HG02938 (cell line): ENCODE measurements at regions not wholly inside any gene's neighbourhood (a gene's known extent, or its start where the extent isn't known, plus 50 kb on each side); places are given as distances from the start of the nearest gene placed in this dataset.
"Not testable (repeated sequence)": the region's sequence is repeated elsewhere in the genome, so short reads cannot be mapped to it uniquely, and the experiment has no call there.

ENCODE experiments used
- ATAC-seq: cut with Tn5 transposase; IDR thresholded peaks from one replicate; pipeline ENCODE4 v1.9.1; 2021; ENCODE audit warnings: mild to moderate bottlenecking, moderate library complexity; ENCODE audit not compliant: unreplicated experiment

- no peak for ATAC-seq
Observed at GRCh38 chr3:182315313-182315712, 478.0 kb upstream of the ATP11B start.

GRCh38 chr3:182323126-182323700 lies 470.1 kb upstream of the ATP11B start:
- no peak for ATAC-seq

GRCh38 chr3:182323898-182324297 lies 469.4 kb upstream of the ATP11B start:
- ATAC-seq: no peak

GRCh38 chr3:182325213-182325950 lies 467.9 kb upstream of the ATP11B start:
- no peak for ATAC-seq

GRCh38 chr3:182327196-182327681 lies 466.1 kb upstream of the ATP11B start:
- no peak for ATAC-seq

GRCh38 chr3:182330646-182331045 lies 462.7 kb upstream of the ATP11B start:
- no peak for ATAC-seq

GRCh38 chr3:182331341-182331740 lies 462.0 kb upstream of the ATP11B start:
- no peak for ATAC-seq

- ATAC-seq: no peak
Observed at GRCh38 chr3:182342252-182342651, 451.1 kb upstream of the ATP11B start.

GRCh38 chr3:182344026-182344425 lies 449.3 kb upstream of the ATP11B start:
- ATAC-seq: not testable (repeated sequence)

- ATAC-seq: no peak
Observed at GRCh38 chr3:182349051-182349450, 444.3 kb upstream of the ATP11B start.

- ATAC-seq: no peak
Observed at GRCh38 chr3:182349951-182350517, 443.3 kb upstream of the ATP11B start.

GRCh38 chr3:182357928-182358327 lies 435.4 kb upstream of the ATP11B start:
- ATAC-seq: no peak

GRCh38 chr3:182364323-182364722 lies 429.0 kb upstream of the ATP11B start:
- ATAC-seq: no peak

- no peak for ATAC-seq
Observed at GRCh38 chr3:182364723-182365650, 428.3 kb upstream of the ATP11B start.

- ATAC-seq: no peak
Observed at GRCh38 chr3:182366746-182367145, 426.6 kb upstream of the ATP11B start.

- no peak for ATAC-seq
Observed at GRCh38 chr3:182369861-182370260, 423.4 kb upstream of the ATP11B start.

GRCh38 chr3:182370949-182371348 lies 422.4 kb upstream of the ATP11B start:
- ATAC-seq: no peak

GRCh38 chr3:182375916-182376315 lies 417.4 kb upstream of the ATP11B start:
- no peak for ATAC-seq

GRCh38 chr3:182382112-182382857 lies 411.0 kb upstream of the ATP11B start:
- no peak for ATAC-seq

- ATAC-seq: no peak
Observed at GRCh38 chr3:182384221-182384620, 409.1 kb upstream of the ATP11B start.
